IMR-90 (cell line): ENCODE measurements at regions not wholly inside any gene's neighbourhood (a gene's known extent, or its start where the extent isn't known, plus 50 kb on each side); places are given as distances from the start of the nearest gene placed in this dataset.

Experiments used
- ATAC-seq: fragments of 200-7000 bp; cut with Tn5 transposase; 2 replicates; pipeline ENCODE4 v1.9.1; 2020; ENCODE audit warnings: low read depth, mild to moderate bottlenecking, moderate library complexity
- BruUV-seq: library from RNA; stranded (reverse); fragments of 400-500 nt; replicated peaks from 2 replicates; lab custom pipeline; 2021; lab: Mats Ljungman, UMichigan
- CTCF ChIA-PET: fragments of 300-600 bp; formaldehyde crosslinking; extraction: SDS; loops from one replicate; lab custom pipeline; 2021; ENCODE audit warnings: antibody characterized with exemption; lab: Yijun Ruan, JAX
- POLR2A ChIA-PET: fragments of 300-600 bp; sonication (Branson Sonifier 250); formaldehyde crosslinking; loops from one replicate; lab custom pipeline; 2022; ENCODE audit warnings: antibody characterized with exemption; ENCODE audit not compliant: unreplicated experiment; lab: Charles Lee
- DNase-seq: peaks from one replicate; pipeline ENCODE4 v3.0.0; 2013
- H2AFZ ChIP-seq: replicated peaks from 2 replicates; pipeline ENCODE3; 2013; ENCODE audit warnings: low read length, mild to moderate bottlenecking; ENCODE audit not compliant: poor library complexity
- H2AK5ac ChIP-seq: 2 replicates; pipeline ENCODE4 v1.6.1; 2013; ENCODE audit warnings: low read depth, low read length, inconsistent platforms
- H2AK9ac ChIP-seq: replicated peaks from 2 replicates; pipeline ENCODE3; 2013; ENCODE audit warnings: mild to moderate bottlenecking, low read depth, low read length, moderate library complexity; ENCODE audit not compliant: poor library complexity
- H2BK120ac ChIP-seq: 2 replicates; pipeline ENCODE4 v1.6.1; 2013; ENCODE audit warnings: low read depth, low read length, inconsistent platforms
- H2BK15ac ChIP-seq: 3 replicates; pipeline ENCODE4 v1.6.1; 2013; ENCODE audit warnings: low read depth, low read length, inconsistent platforms
- H2BK20ac ChIP-seq: 2 replicates; pipeline ENCODE4 v1.6.1; 2013; ENCODE audit warnings: low read depth, mild to moderate bottlenecking, inconsistent platforms, low read length, moderate library complexity
- H2BK5ac ChIP-seq: 2 replicates; pipeline ENCODE4 v1.6.1; 2013; ENCODE audit warnings: mild to moderate bottlenecking, low read depth, low read length, inconsistent platforms; ENCODE audit not compliant: poor library complexity, severe bottlenecking
- H3K14ac ChIP-seq: replicated peaks from 2 replicates; pipeline ENCODE4 v1.6.1; 2013; ENCODE audit warnings: low read depth, low read length, inconsistent platforms
- H3K18ac ChIP-seq: 2 replicates; pipeline ENCODE4 v1.6.1; 2013; ENCODE audit warnings: low read depth, low read length, control low read depth
- H3K23ac ChIP-seq: 2 replicates; pipeline ENCODE4 v1.6.1; 2013; ENCODE audit warnings: low read depth, low read length, inconsistent platforms
- H3K27ac ChIP-seq: 2 replicates; pipeline ENCODE4 v1.5.1; 2013; ENCODE audit warnings: mild to moderate bottlenecking, control low read depth, low read length; ENCODE audit not compliant: insufficient read depth
- H3K27me3 ChIP-seq: 2 replicates; pipeline ENCODE4 v1.6.1; 2013; ENCODE audit warnings: low read length; ENCODE audit not compliant: control insufficient read depth, insufficient read depth
- H3K36me3 ChIP-seq: 2 replicates; pipeline ENCODE4 v1.6.1; 2013; ENCODE audit warnings: low read length, mixed read lengths; ENCODE audit not compliant: control insufficient read depth, insufficient read depth
- H3K4ac ChIP-seq: 2 replicates; pipeline ENCODE4 v1.6.1; 2013; ENCODE audit warnings: low read depth, low read length, inconsistent platforms
- H3K4me1 ChIP-seq: 2 replicates; pipeline ENCODE4 v1.6.1; 2013; ENCODE audit warnings: low read length, mixed read lengths; ENCODE audit not compliant: control insufficient read depth, insufficient read depth
- H3K4me2 ChIP-seq: 2 replicates; pipeline ENCODE4 v1.6.1; 2013; ENCODE audit warnings: low read depth, mild to moderate bottlenecking, control low read depth, low read length, moderate library complexity
- H3K4me3 ChIP-seq: 2 replicates; pipeline ENCODE4 v1.5.1; 2013; ENCODE audit warnings: low read depth, mild to moderate bottlenecking, control low read depth, low read length, moderate library complexity; ENCODE audit not compliant: insufficient read depth
- H3K56ac ChIP-seq: 2 replicates; pipeline ENCODE4 v1.6.1; 2013; ENCODE audit warnings: low read length, inconsistent platforms; ENCODE audit not compliant: insufficient read depth; ENCODE audit errors: extremely low read depth
- H3K79me1 ChIP-seq, 2 experiments: 2 replicates each; pipeline ENCODE4 v1.6.1; 2013; ENCODE audit warnings: low read length in 2 of 2, inconsistent platforms in 1 of 2, low read depth in 1 of 2
- H3K9ac ChIP-seq: 2 replicates; pipeline ENCODE4 v1.6.1; 2013; ENCODE audit warnings: low read depth, low read length, control low read depth
- H3K9me1 ChIP-seq: 2 replicates; pipeline ENCODE4 v1.6.1; 2013; ENCODE audit warnings: low read length, inconsistent platforms; ENCODE audit not compliant: insufficient read depth
- H3K9me3 ChIP-seq: 2 replicates; pipeline ENCODE4 v1.6.1; 2013; ENCODE audit warnings: low read length; ENCODE audit not compliant: control insufficient read depth, insufficient read depth
- H4K20me1 ChIP-seq: 2 replicates; pipeline ENCODE4 v1.6.1; 2013; ENCODE audit warnings: low read length, inconsistent platforms; ENCODE audit not compliant: insufficient read depth
- H4K5ac ChIP-seq: 2 replicates; pipeline ENCODE4 v1.6.1; 2013; ENCODE audit warnings: mild to moderate bottlenecking, low read depth, low read length, control low read depth
- H4K8ac ChIP-seq, 2 experiments: 2 replicates each; pipeline ENCODE4 v1.6.1; 2013; ENCODE audit warnings: low read depth in 2 of 2, low read length in 2 of 2, control low read depth in 1 of 2, inconsistent platforms in 1 of 2
- H4K91ac ChIP-seq: 2 replicates; pipeline ENCODE4 v1.6.1; 2013; ENCODE audit warnings: low read depth, low read length, inconsistent platforms; ENCODE audit not compliant: insufficient read depth
- CEBPB ChIP-seq: IDR thresholded peaks from 2 replicates; pipeline ENCODE4 v1.6.1; 2012; ENCODE audit warnings: low read depth, low read length, improper control_type of control experiment
- CHD1 ChIP-seq: IDR thresholded peaks from 2 replicates; pipeline ENCODE4 v1.6.1; 2012; ENCODE audit warnings: low read depth, low read length, improper control_type of control experiment
- CTCF ChIP-seq: conservative IDR thresholded peaks from 2 replicates; pipeline ENCODE4 v1.5.1; 2012; ENCODE audit warnings: mild to moderate bottlenecking, low read depth, low read length, improper control_type of control experiment
- FOS ChIP-seq: fragments of 150-350 bp; IDR thresholded peaks from 2 replicates; pipeline ENCODE4 v1.6.1; 2016; ENCODE audit warnings: low read depth, low read length
- MAFK ChIP-seq: IDR thresholded peaks from 2 replicates; pipeline ENCODE4 v1.6.1; 2012; ENCODE audit warnings: low read depth, low read length, improper control_type of control experiment
- MAZ ChIP-seq: IDR thresholded peaks from 2 replicates; pipeline ENCODE4 v1.6.1; 2012; ENCODE audit warnings: low read depth, mild to moderate bottlenecking, low read length, improper control_type of control experiment, moderate library complexity, borderline replicate concordance
- NFE2L2 ChIP-seq: fragments of 150-350 bp; IDR thresholded peaks from 2 replicates; pipeline ENCODE4 v1.6.1; 2016; ENCODE audit warnings: low read depth, mild to moderate bottlenecking, low read length
- POLR2A ChIP-seq: IDR thresholded peaks from 2 replicates; pipeline ENCODE4 v1.6.1; 2012; ENCODE audit warnings: mild to moderate bottlenecking, low read depth, low read length
- RAD21 ChIP-seq: IDR thresholded peaks from 2 replicates; pipeline ENCODE4 v1.6.1; 2012; ENCODE audit warnings: low read length, improper control_type of control experiment
- RCOR1 ChIP-seq: IDR thresholded peaks from 2 replicates; pipeline ENCODE4 v1.6.1; 2012; ENCODE audit warnings: mild to moderate bottlenecking, low read length, improper control_type of control experiment; ENCODE audit not compliant: insufficient replicate concordance
- RFX5 ChIP-seq: IDR thresholded peaks from 2 replicates; pipeline ENCODE4 v1.8.0; 2012; ENCODE audit warnings: low read depth, mild to moderate bottlenecking, low read length, moderate library complexity
- dilution Hi-C: fragments of 300-500 bp; cut with HindIII; formaldehyde crosslinking; loops from one replicate; pipeline ENCODE4 v1.14.3; 2018; ENCODE audit warnings: low sequenced_read_pairs; ENCODE audit not compliant: unreplicated experiment
- in situ Hi-C: fragments of 300-500 bp; cut with MboI; formaldehyde crosslinking; loops from 3 replicates; pipeline ENCODE4 v1.14.3; 2019; ENCODE audit warnings: low sequenced_read_pairs, inconsistent platforms, mixed read lengths
- intact Hi-C: fragments of 100-400 bp; cut with micrococcal nuclease; formaldehyde crosslinking; loops from 2 replicates; pipeline ENCODE4 v1.10.0; 2022
- TF ChIP-seq, protein P1 (sequence below): fragments of 150-350 bp; IDR thresholded peaks from 2 replicates; pipeline ENCODE4 v1.6.1; 2016; ENCODE audit warnings: low read depth, mild to moderate bottlenecking, low read length, moderate library complexity, borderline replicate concordance

GRCh38 chr2:17296686-17297085 lies 221.6 kb downstream of the RAD51AP2 start:
- CTCF ChIA-PET, result no interaction called here
- Histone ChIP-seq H2AK5ac (no peak overlapping the region), H3K9me3 (no peaks in the 10 kb centered on the region), H3K4me3 (no peak overlapping the region), H3K9me1 (no peaks in the 10 kb centered on the region), H2BK5ac (no peak overlapping the region), H4K8ac (no peak overlapping the region), H3K27ac (no peak overlapping the region), H3K4ac (no peak overlapping the region), H4K20me1 (no peaks in the 10 kb centered on the region), H3K27me3 (no peaks in the 10 kb centered on the region), H2AFZ (no peak overlapping the region), H3K23ac (no peak overlapping the region), H3K14ac (no peak overlapping the region), H2BK20ac (no peak overlapping the region), H2BK120ac (no peak overlapping the region), H3K4me2 (no peak overlapping the region), H3K79me1 (no peaks in the 10 kb centered on the region), H3K18ac (no peak overlapping the region), H4K5ac (no peak overlapping the region), H3K56ac (no peak overlapping the region), H2AK9ac (no peak overlapping the region), H3K36me3 (no peaks in the 10 kb centered on the region), H4K91ac (no peak overlapping the region), H2BK15ac (no peak overlapping the region), H3K9ac (no peak overlapping the region), H3K4me1 (peaks cover 2% of the 10 kb centered on the region)
- ATAC-seq (no peak), DNase-seq (no peak)
- dilution Hi-C loops (no loop called here), intact Hi-C loops (no loop called here), in situ Hi-C loops (no loop called here)
- BruUV-seq, result no TSS peak
- TF ChIP-seq CEBPB (no peak), MAFK (no peak), RFX5 (no peak), CTCF (no peak), MAZ (no peak), FOS (no peak), CHD1 (no peak), RCOR1 (no peak), RAD21 (no peak), POLR2A (no peak), NFE2L2 (no peak)
- TF ChIP-seq, protein P1, sequence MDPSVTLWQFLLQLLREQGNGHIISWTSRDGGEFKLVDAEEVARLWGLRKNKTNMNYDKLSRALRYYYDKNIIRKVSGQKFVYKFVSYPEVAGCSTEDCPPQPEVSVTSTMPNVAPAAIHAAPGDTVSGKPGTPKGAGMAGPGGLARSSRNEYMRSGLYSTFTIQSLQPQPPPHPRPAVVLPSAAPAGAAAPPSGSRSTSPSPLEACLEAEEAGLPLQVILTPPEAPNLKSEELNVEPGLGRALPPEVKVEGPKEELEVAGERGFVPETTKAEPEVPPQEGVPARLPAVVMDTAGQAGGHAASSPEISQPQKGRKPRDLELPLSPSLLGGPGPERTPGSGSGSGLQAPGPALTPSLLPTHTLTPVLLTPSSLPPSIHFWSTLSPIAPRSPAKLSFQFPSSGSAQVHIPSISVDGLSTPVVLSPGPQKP, result no peak
- POLR2A ChIA-PET, result no interaction called here
